HUES6 (cell line): ENCODE measurements at regions not wholly inside any gene's neighbourhood (a gene's known extent, or its start where the extent isn't known, plus 50 kb on each side); places are given as distances from the start of the nearest gene placed in this dataset.

Experiments
- H3K27ac ChIP-seq: 2 replicates; pipeline ENCODE4 v1.7.0; 2013; ENCODE audit warnings: low read depth, mild to moderate bottlenecking, low read length, inconsistent platforms
- H3K27me3 ChIP-seq: 2 replicates; pipeline ENCODE4 v1.6.1; 2013; ENCODE audit warnings: low read length; ENCODE audit not compliant: control insufficient read depth, insufficient read depth
- H3K36me3 ChIP-seq: 2 replicates; pipeline ENCODE4 v1.6.1; 2013; ENCODE audit warnings: low read length; ENCODE audit not compliant: control insufficient read depth, insufficient read depth
- H3K4me1 ChIP-seq: 2 replicates; pipeline ENCODE4 v1.6.1; 2013; ENCODE audit warnings: low read length; ENCODE audit not compliant: control insufficient read depth, insufficient read depth
- H3K4me3 ChIP-seq: 2 replicates; pipeline ENCODE4 v1.5.1; 2013; ENCODE audit warnings: low read depth, low read length
- H3K9ac ChIP-seq: one replicate; pipeline ENCODE4 v1.6.1; 2013; ENCODE audit warnings: mild to moderate bottlenecking, low read length
- H3K9me3 ChIP-seq: 2 replicates; pipeline ENCODE4 v1.6.1; 2013; ENCODE audit warnings: low read depth, low read length; ENCODE audit not compliant: control insufficient read depth, insufficient read depth

GRCh38 chr13:69524459-69525150, 583.0 kb upstream of the ATXN8OS start:
- Histone ChIP-seq H3K9me3 (no peaks in the 10 kb centered on the region), H3K27me3 (no peaks in the 10 kb centered on the region), H3K4me1 (0 out of 2 replicates have a peak, but pooled peaks cover 3% of the 10 kb centered on the region), H3K4me3 (no peak overlapping the region), H3K27ac (no peak overlapping the region), H3K36me3 (no peaks in the 10 kb centered on the region), H3K9ac (no peak overlapping the region)

GRCh38 chr13:69496981-69497380, 610.6 kb upstream of the ATXN8OS start:
- Histone ChIP-seq H3K4me1 (no peaks in the 10 kb centered on the region), H3K36me3 (no peaks in the 10 kb centered on the region), H3K9ac (no peak overlapping the region), H3K27ac (no peak overlapping the region), H3K27me3 (no peaks in the 10 kb centered on the region), H3K9me3 (peaks cover 3% of the 10 kb centered on the region; the same call in 1 of the 2 replicates), H3K4me3 (no peak overlapping the region)

GRCh38 chr13:69495096-69495495, 612.5 kb upstream of the ATXN8OS start:
- Histone ChIP-seq H3K27ac (no peak overlapping the region), H3K36me3 (no peaks in the 10 kb centered on the region), H3K4me3 (no peak overlapping the region), H3K9me3 (peaks cover 12% of the 10 kb centered on the region), H3K27me3 (no peaks in the 10 kb centered on the region), H3K4me1 (no peaks in the 10 kb centered on the region), H3K9ac (no peak overlapping the region)

- Histone ChIP-seq H3K36me3 (no peaks in the 10 kb centered on the region), H3K9ac (no peak overlapping the region), H3K4me3 (no peak overlapping the region), H3K4me1 (no peaks in the 10 kb centered on the region), H3K9me3 (peaks cover 52% of the 10 kb centered on the region), H3K27me3 (no peaks in the 10 kb centered on the region), H3K27ac (no peak overlapping the region)
These were observed 620.0 kb upstream of the ATXN8OS start for GRCh38 chr13:69487576-69487975.

- Histone ChIP-seq H3K4me1 (no peaks in the 10 kb centered on the region), H3K9ac (no peak overlapping the region), H3K9me3 (peaks cover 49% of the 10 kb centered on the region), H3K36me3 (no peaks in the 10 kb centered on the region), H3K27ac (no peak overlapping the region), H3K27me3 (no peaks in the 10 kb centered on the region), H3K4me3 (no peak overlapping the region)
These were observed 621.5 kb upstream of the ATXN8OS start for GRCh38 chr13:69485991-69486592.

- Histone ChIP-seq H3K9ac (no peak overlapping the region), H3K27ac (no peak overlapping the region), H3K36me3 (no peaks in the 10 kb centered on the region), H3K27me3 (no peaks in the 10 kb centered on the region), H3K9me3 (no peaks in the 10 kb centered on the region), H3K4me3 (no peak overlapping the region), H3K4me1 (no peaks in the 10 kb centered on the region)
These were observed 630.2 kb upstream of the ATXN8OS start for GRCh38 chr13:69477451-69477850.

- H3K27ac ChIP-seq, result no peak overlapping the region
- H3K36me3 ChIP-seq, result no peaks in the 10 kb centered on the region
- H3K27me3 ChIP-seq, result no peaks in the 10 kb centered on the region
- H3K4me1 ChIP-seq, result no peaks in the 10 kb centered on the region
- no peak overlapping the region for H3K4me3 ChIP-seq
- no peak overlapping the region for H3K9ac ChIP-seq
- no peaks in the 10 kb centered on the region for H3K9me3 ChIP-seq
These were observed 633.5 kb upstream of the ATXN8OS start for GRCh38 chr13:69474011-69474685.

GRCh38 chr13:69468624-69469023, 639.0 kb upstream of the ATXN8OS start:
- Histone ChIP-seq H3K4me1 (no peaks in the 10 kb centered on the region), H3K9me3 (no peaks in the 10 kb centered on the region), H3K36me3 (no peaks in the 10 kb centered on the region), H3K9ac (no peak overlapping the region), H3K4me3 (no peak overlapping the region), H3K27me3 (no peaks in the 10 kb centered on the region), H3K27ac (no peak overlapping the region)

GRCh38 chr13:69461397-69461796, 646.2 kb upstream of the ATXN8OS start:
- no peak overlapping the region for H3K9ac ChIP-seq
- H3K9me3 ChIP-seq, result no peaks in the 10 kb centered on the region
- H3K4me3 ChIP-seq, result no peak overlapping the region
- no peak overlapping the region for H3K27ac ChIP-seq
- no peaks in the 10 kb centered on the region for H3K36me3 ChIP-seq
- peaks cover 14% of the 10 kb centered on the region; the same call in 1 of the 2 replicates for H3K4me1 ChIP-seq
- H3K27me3 ChIP-seq, result no peaks in the 10 kb centered on the region

GRCh38 chr13:69459346-69459745, 648.3 kb upstream of the ATXN8OS start:
- H3K27ac ChIP-seq, result no peak overlapping the region
- H3K9ac ChIP-seq, result no peak overlapping the region
- H3K4me3 ChIP-seq, result no peak overlapping the region
- no peaks in the 10 kb centered on the region for H3K27me3 ChIP-seq
- peaks cover 14% of the 10 kb centered on the region; the same call in 1 of the 2 replicates for H3K4me1 ChIP-seq
- no peaks in the 10 kb centered on the region for H3K9me3 ChIP-seq
- H3K36me3 ChIP-seq, result no peaks in the 10 kb centered on the region

- Histone ChIP-seq H3K4me1 (peaks cover 14% of the 10 kb centered on the region; the same call in 1 of the 2 replicates), H3K36me3 (no peaks in the 10 kb centered on the region), H3K27ac (no peak overlapping the region), H3K4me3 (no peak overlapping the region), H3K9me3 (no peaks in the 10 kb centered on the region), H3K27me3 (no peaks in the 10 kb centered on the region), H3K9ac (no peak overlapping the region)
These were observed 649.6 kb upstream of the ATXN8OS start for GRCh38 chr13:69458013-69458412.
